GM23338 (cell line): ENCODE measurements at regions not wholly inside any gene's neighbourhood (a gene's known extent, or its start where the extent isn't known, plus 50 kb on each side); places are given as distances from the start of the nearest gene placed in this dataset.

Experiments
- ATAC-seq: fragments of 200-7000 bp; cut with Tn5 transposase; 3 replicates; pipeline ENCODE4 v1.9.1; 2020
- DNase-seq: peaks from one replicate; pipeline ENCODE4 v3.0.0-alpha.2; 2015; ENCODE audit warnings: low spot score
- H2AFZ ChIP-seq: fragments of 200-600 bp; sonication (generic); 2 replicates; pipeline ENCODE4 v1.8.0; 2016; ENCODE audit warnings: antibody characterized with exemption, mild to moderate bottlenecking, moderate library complexity
- H3F3A ChIP-seq: fragments of 200-600 bp; sonication (generic); replicated peaks from 2 replicates; pipeline ENCODE4 v1.8.0; 2017; ENCODE audit warnings: antibody characterized with exemption, mixed run types, low read depth
- H3K27ac ChIP-seq: fragments of 200-600 bp; sonication (generic); 2 replicates; pipeline ENCODE4 v1.6.1; 2016; ENCODE audit warnings: low read depth
- H3K27me3 ChIP-seq: fragments of 200-600 bp; sonication (generic); 2 replicates; pipeline ENCODE4 v1.8.0; 2016; ENCODE audit warnings: mild to moderate bottlenecking, mixed run types, moderate library complexity; ENCODE audit not compliant: insufficient read depth
- H3K36me3 ChIP-seq: fragments of 200-600 bp; sonication (generic); 2 replicates; pipeline ENCODE4 v1.8.0; 2016; ENCODE audit warnings: mild to moderate bottlenecking; ENCODE audit not compliant: insufficient read depth
- H3K4me1 ChIP-seq: fragments of 200-600 bp; sonication (generic); 2 replicates; pipeline ENCODE4 v1.8.0; 2016; ENCODE audit warnings: mild to moderate bottlenecking, moderate library complexity; ENCODE audit not compliant: insufficient read depth
- H3K4me2 ChIP-seq: fragments of 200-600 bp; sonication (generic); 2 replicates; pipeline ENCODE4 v1.7.1; 2017; ENCODE audit warnings: mixed run types
- H3K4me3 ChIP-seq: fragments of 200-600 bp; sonication (generic); 2 replicates; pipeline ENCODE4 v1.6.1; 2016; ENCODE audit warnings: mixed run types
- H3K79me2 ChIP-seq: fragments of 200-600 bp; sonication (generic); replicated peaks from 2 replicates; pipeline ENCODE4 v1.8.0; 2017; ENCODE audit warnings: mild to moderate bottlenecking; ENCODE audit not compliant: insufficient read depth
- H3K9me2 ChIP-seq: fragments of 200-600 bp; sonication (generic); 2 replicates; pipeline ENCODE4 v1.8.0; 2017; ENCODE audit not compliant: insufficient read depth
- H4K20me1 ChIP-seq: fragments of 200-600 bp; sonication (generic); replicated peaks from 2 replicates; pipeline ENCODE4 v1.8.0; 2017; ENCODE audit warnings: mild to moderate bottlenecking; ENCODE audit not compliant: insufficient read depth
- H3K27ac Mint-ChIP-seq: 2 replicates; pipeline ENCODE4 v1.8.0; 2020; ENCODE audit warnings: inconsistent platforms, mild to moderate bottlenecking, moderate library complexity, mixed read lengths
- H3K27me3 Mint-ChIP-seq: 3 replicates; pipeline ENCODE4 v1.8.0; 2022; ENCODE audit warnings: low read depth, mild to moderate bottlenecking, moderate library complexity, mixed read lengths, inconsistent platforms; ENCODE audit not compliant: insufficient read depth, poor library complexity
- H3K36me3 Mint-ChIP-seq: 3 replicates; pipeline ENCODE4 v1.8.0; 2021; ENCODE audit warnings: low read depth, mild to moderate bottlenecking, inconsistent platforms, moderate library complexity, mixed read lengths
- H3K4me1 Mint-ChIP-seq: 3 replicates; pipeline ENCODE4 v1.8.0; 2020; ENCODE audit warnings: mild to moderate bottlenecking, inconsistent platforms, mixed read lengths
- H3K4me3 Mint-ChIP-seq: 3 replicates; pipeline ENCODE4 v1.8.0; 2021; ENCODE audit warnings: moderate library complexity, mild to moderate bottlenecking, inconsistent platforms, mixed read lengths
- H3K9me3 Mint-ChIP-seq: 3 replicates; pipeline ENCODE4 v1.8.0; 2020; ENCODE audit warnings: moderate library complexity, mild to moderate bottlenecking, inconsistent platforms, mixed read lengths
- CREB1 ChIP-seq: fragments of 250-450 bp; sonication (Bioruptor Pico); IDR thresholded peaks from 2 replicates; pipeline ENCODE4 v1.5.0; 2020; ENCODE audit warnings: low read depth, mild to moderate bottlenecking, moderate library complexity
- CTCF ChIP-seq, 2 experiments: fragments of 200-600 bp in 1 of 2; sonication (generic) in 1 of 2; conservative IDR thresholded peaks; 2 replicates each; pipeline versions ENCODE4 v1.5.1 to v1.6.1; 2016 to 2017; ENCODE audit warnings: antibody characterized with exemption in 2 of 2, low read depth in 2 of 2, mild to moderate bottlenecking in 2 of 2, moderate library complexity in 1 of 2
- ETS1 ChIP-seq: IDR thresholded peaks from 2 replicates; pipeline ENCODE4 v1.6.1; 2016; ENCODE audit warnings: antibody characterized with exemption
- EZH2 ChIP-seq: fragments of 200-600 bp; sonication (generic); IDR thresholded peaks from one replicate; pipeline ENCODE4 v1.8.0; 2017; ENCODE audit warnings: antibody characterized with exemption, mild to moderate bottlenecking, low read depth; ENCODE audit not compliant: unreplicated experiment
- EZH2phosphoT487 ChIP-seq: fragments of 200-600 bp; sonication (generic); IDR thresholded peaks from one replicate; pipeline ENCODE4 v1.8.1; 2018; ENCODE audit warnings: antibody characterized with exemption; ENCODE audit not compliant: unreplicated experiment
- JUNB ChIP-seq: IDR thresholded peaks from one replicate; pipeline ENCODE4 v1.6.1; 2016; ENCODE audit warnings: antibody characterized with exemption; ENCODE audit not compliant: unreplicated experiment
- NANOG ChIP-seq: IDR thresholded peaks from 2 replicates; pipeline ENCODE4 v1.6.1; 2016; ENCODE audit warnings: antibody characterized with exemption, borderline replicate concordance
- POLR2AphosphoS5 ChIP-seq: IDR thresholded peaks from 2 replicates; pipeline ENCODE4 v1.6.1; 2016; ENCODE audit warnings: antibody characterized with exemption, low read depth
- STAT1 ChIP-seq: IDR thresholded peaks from one replicate; pipeline ENCODE4 v1.6.1; 2016; ENCODE audit warnings: antibody characterized with exemption; ENCODE audit not compliant: unreplicated experiment
- ZNF331 ChIP-seq: fragments of 250-450 bp; sonication (Bioruptor Pico); IDR thresholded peaks from 2 replicates; pipeline ENCODE4 v1.5.0; 2020; ENCODE audit warnings: low read depth, mild to moderate bottlenecking, moderate library complexity
- TF ChIP-seq, protein P1 (sequence below): IDR thresholded peaks from one replicate; pipeline ENCODE4 v1.6.1; 2018; ENCODE audit warnings: antibody characterized with exemption; ENCODE audit not compliant: unreplicated experiment

- TF ChIP-seq CTCF (conservative IDR thresholded peaks at IDR 0.05; ENCODE audit: low read depth in 2 of 2) = no peak
Observed at GRCh38 chr16:64098451-64098850, 1023.4 kb downstream of the CDH11 start (continued).

- H3K4me1 ChIP-seq = no peaks in the 10 kb centered on the region
- H3K36me3 ChIP-seq = no peaks in the 10 kb centered on the region
- TF ChIP-seq STAT1 (no peak), ETS1 (no peak), POLR2AphosphoS5 (no peak)
- H4K20me1 ChIP-seq = no peaks in the 10 kb centered on the region
- H3K79me2 ChIP-seq = no peaks in the 10 kb centered on the region
- H2AFZ ChIP-seq = no peak overlapping the region
- no peaks in the 10 kb centered on the region for H3K36me3 Mint-ChIP-seq
- H3K4me3 Mint-ChIP-seq = no peak overlapping the region
- H3K4me2 ChIP-seq = no peak overlapping the region
- H3F3A ChIP-seq = no peaks in the 10 kb centered on the region
- peaks cover 3% of the 10 kb centered on the region; the same call in 2 of the 3 replicates for H3K4me1 Mint-ChIP-seq
- H3K9me3 Mint-ChIP-seq = no peaks in the 10 kb centered on the region
- ATAC-seq (no peak), DNase-seq (no peak)
- no peak overlapping the region for H3K27ac Mint-ChIP-seq
- H3K4me3 ChIP-seq = no peak overlapping the region
- H3K27me3 Mint-ChIP-seq = no peaks in the 10 kb centered on the region
- H3K9me2 ChIP-seq = no peaks in the 10 kb centered on the region
- H3K27ac ChIP-seq = no peak overlapping the region
- H3K27me3 ChIP-seq = no peaks in the 10 kb centered on the region
Observed at GRCh38 chr16:64096689-64097088, 1025.2 kb downstream of the CDH11 start.

DNA sequence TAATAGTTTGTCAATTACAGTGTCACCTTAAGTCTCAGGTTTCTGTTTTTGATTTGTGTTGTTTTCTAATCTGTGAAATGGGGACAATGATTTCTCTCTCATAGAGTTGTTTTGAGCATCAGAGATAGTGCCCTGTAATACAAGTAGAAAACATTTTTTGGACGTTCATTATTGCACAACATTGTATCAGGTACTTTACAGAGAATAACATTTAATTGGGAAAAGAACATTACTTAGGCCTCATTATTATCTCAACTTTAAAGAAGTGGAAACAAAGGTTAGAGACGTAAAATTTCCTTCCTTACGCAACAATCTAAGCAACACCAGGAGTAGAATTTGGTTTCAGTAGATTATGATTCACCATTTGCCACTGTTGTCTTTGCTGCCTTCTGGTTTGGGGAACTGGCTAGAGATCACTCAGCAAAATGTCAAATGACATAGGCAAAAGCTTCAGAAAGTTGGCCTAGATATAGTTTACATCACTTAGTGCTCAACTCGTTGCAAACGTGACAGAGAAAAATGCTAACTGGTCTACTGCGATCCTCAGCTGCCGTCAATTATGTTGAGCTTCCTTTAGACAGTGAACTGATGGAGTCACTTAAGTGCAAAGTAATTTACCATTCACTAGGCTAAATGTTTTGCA, 1026.8 kb downstream of the CDH11 start:
- Histone ChIP-seq H3K36me3 (no peaks in the 10 kb centered on the region), H4K20me1 (no peaks in the 10 kb centered on the region), H2AFZ (no peak overlapping the region), H3K27ac (no peak overlapping the region), H3K27me3 (no peaks in the 10 kb centered on the region), H3K4me1 (no peaks in the 10 kb centered on the region), H3K4me2 (no peak overlapping the region), H3K9me2 (no peaks in the 10 kb centered on the region), H3K79me2 (no peaks in the 10 kb centered on the region), H3K4me3 (no peak overlapping the region), H3F3A (no peaks in the 10 kb centered on the region)
- no peak overlapping the region for H3K27ac Mint-ChIP-seq
- H3K4me1 Mint-ChIP-seq = peaks cover 3% of the 10 kb centered on the region; the same call in 2 of the 3 replicates
- no peak overlapping the region for H3K4me3 Mint-ChIP-seq
- H3K9me3 Mint-ChIP-seq = no peaks in the 10 kb centered on the region
- no peaks in the 10 kb centered on the region for H3K27me3 Mint-ChIP-seq
- ATAC-seq (no peak), DNase-seq (no peak)
- H3K36me3 Mint-ChIP-seq = no peaks in the 10 kb centered on the region
- TF ChIP-seq ZNF331 (CRISPR knock-in tag) = no peak
- TF ChIP-seq POLR2AphosphoS5 = no peak
- TF ChIP-seq CREB1 (CRISPR knock-in tag) = no peak
- TF ChIP-seq, protein P1, sequence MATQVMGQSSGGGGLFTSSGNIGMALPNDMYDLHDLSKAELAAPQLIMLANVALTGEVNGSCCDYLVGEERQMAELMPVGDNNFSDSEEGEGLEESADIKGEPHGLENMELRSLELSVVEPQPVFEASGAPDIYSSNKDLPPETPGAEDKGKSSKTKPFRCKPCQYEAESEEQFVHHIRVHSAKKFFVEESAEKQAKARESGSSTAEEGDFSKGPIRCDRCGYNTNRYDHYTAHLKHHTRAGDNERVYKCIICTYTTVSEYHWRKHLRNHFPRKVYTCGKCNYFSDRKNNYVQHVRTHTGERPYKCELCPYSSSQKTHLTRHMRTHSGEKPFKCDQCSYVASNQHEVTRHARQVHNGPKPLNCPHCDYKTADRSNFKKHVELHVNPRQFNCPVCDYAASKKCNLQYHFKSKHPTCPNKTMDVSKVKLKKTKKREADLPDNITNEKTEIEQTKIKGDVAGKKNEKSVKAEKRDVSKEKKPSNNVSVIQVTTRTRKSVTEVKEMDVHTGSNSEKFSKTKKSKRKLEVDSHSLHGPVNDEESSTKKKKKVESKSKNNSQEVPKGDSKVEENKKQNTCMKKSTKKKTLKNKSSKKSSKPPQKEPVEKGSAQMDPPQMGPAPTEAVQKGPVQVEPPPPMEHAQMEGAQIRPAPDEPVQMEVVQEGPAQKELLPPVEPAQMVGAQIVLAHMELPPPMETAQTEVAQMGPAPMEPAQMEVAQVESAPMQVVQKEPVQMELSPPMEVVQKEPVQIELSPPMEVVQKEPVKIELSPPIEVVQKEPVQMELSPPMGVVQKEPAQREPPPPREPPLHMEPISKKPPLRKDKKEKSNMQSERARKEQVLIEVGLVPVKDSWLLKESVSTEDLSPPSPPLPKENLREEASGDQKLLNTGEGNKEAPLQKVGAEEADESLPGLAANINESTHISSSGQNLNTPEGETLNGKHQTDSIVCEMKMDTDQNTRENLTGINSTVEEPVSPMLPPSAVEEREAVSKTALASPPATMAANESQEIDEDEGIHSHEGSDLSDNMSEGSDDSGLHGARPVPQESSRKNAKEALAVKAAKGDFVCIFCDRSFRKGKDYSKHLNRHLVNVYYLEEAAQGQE = no peak
- no peak for TF ChIP-seq EZH2
- no peak for TF ChIP-seq NANOG
- TF ChIP-seq ETS1 = no peak
- no peak for TF ChIP-seq EZH2phosphoT487
- no peak for TF ChIP-seq JUNB
- TF ChIP-seq STAT1 = no peak
- TF ChIP-seq CTCF (conservative IDR thresholded peaks at IDR 0.05; ENCODE audit: low read depth in 2 of 2) = no peak
